HepG2 (cell line): ENCODE measurements at regions not wholly inside any gene's neighbourhood (a gene's known extent, or its start where the extent isn't known, plus 50 kb on each side); places are given as distances from the start of the nearest gene placed in this dataset.

ENCODE experiments used
- ATAC-seq: fragments of 200-7000 bp; cut with Tn5 transposase; 3 replicates; pipeline ENCODE4 v1.9.1; 2020; ENCODE audit warnings: mild to moderate bottlenecking, moderate library complexity
- BruUV-seq: library from RNA; stranded (reverse); fragments of 400-500 nt; replicated peaks from 2 replicates; lab custom pipeline; 2021; lab: Mats Ljungman, UMichigan
- CTCF ChIA-PET: fragments of 300-600 bp; formaldehyde crosslinking; extraction: SDS; loops from one replicate; lab custom pipeline; 2021; ENCODE audit warnings: low total read pairs, inconsistent platforms, low intra/inter-chr PET ratio; lab: Yijun Ruan, JAX
- POLR2A ChIA-PET: fragments of 350-600 bp; sonication (Branson Sonifier 250); formaldehyde crosslinking; loops from one replicate; lab custom pipeline; 2020; ENCODE audit warnings: antibody characterized with exemption, inconsistent platforms; lab: Yijun Ruan, JAX
- DNase-seq: peaks from one replicate; pipeline ENCODE4 v3.0.0-alpha.2; 2015; ENCODE audit warnings: low spot score
- FAIRE-seq: peaks from 3 replicates; lab custom pipeline; 2011; peaks lifted over from hg19 to GRCh38; lab: Jason Lieb, UNC
- H2AFZ ChIP-seq: one replicate; pipeline ENCODE4 v1.6.1; 2011; ENCODE audit warnings: low read length, inconsistent platforms
- H3K27ac ChIP-seq: fragments of 300-600 bp; 3 replicates; pipeline ENCODE4 v1.8.0; 2011; ENCODE audit warnings: mixed run types, mild to moderate bottlenecking, mixed read lengths, low read length, inconsistent platforms; ENCODE audit not compliant: insufficient read depth; ENCODE audit errors: extremely low read length
- H3K27me3 ChIP-seq, 2 experiments: fragments of 200-600 bp in 1 of 2; 2 replicates in 1 of 2; 3 replicates in 1 of 2; pipeline versions ENCODE4 v1.6.0 to v1.8.0; 2011; ENCODE audit warnings: low read length in 2 of 2, mild to moderate bottlenecking in 2 of 2, moderate library complexity in 2 of 2, inconsistent platforms in 1 of 2; ENCODE audit not compliant: insufficient read depth in 2 of 2, control insufficient read depth in 1 of 2
- H3K36me3 ChIP-seq, 2 experiments: fragments of 200-600 bp in 1 of 2; replicated peaks in 1 of 2; 2 replicates in 1 of 2; 3 replicates in 1 of 2; pipeline versions ENCODE4 v1.5.1 to v1.8.0; 2011; ENCODE audit warnings: low read length in 2 of 2, inconsistent platforms in 1 of 2; ENCODE audit not compliant: insufficient read depth in 2 of 2, control insufficient read depth in 1 of 2
- H3K4me1 ChIP-seq: 2 replicates; pipeline ENCODE4 v1.5.1; 2012; ENCODE audit warnings: low read length, inconsistent platforms; ENCODE audit not compliant: insufficient read depth
- H3K4me2 ChIP-seq: 2 replicates; pipeline ENCODE4 v1.6.0; 2011; ENCODE audit warnings: low read depth, low read length, inconsistent platforms
- H3K4me3 ChIP-seq, 3 experiments: fragments of 200-600 bp in 1 of 3; sonication (generic), shearing (Covaris generic) in 1 of 3; replicated peaks in 1 of 3; 2 replicates each; pipeline ENCODE4 v1.5.1; 2011 to 2016; ENCODE audit warnings: low read length in 3 of 3, inconsistent platforms in 2 of 3, low read depth in 2 of 3, mild to moderate bottlenecking in 2 of 3, control low read depth in 1 of 3, mixed read lengths in 1 of 3; ENCODE audit not compliant: insufficient read depth in 1 of 3
- H3K79me2 ChIP-seq: one replicate; pipeline ENCODE4 v1.6.1; 2011; ENCODE audit warnings: low read length, inconsistent platforms; ENCODE audit not compliant: insufficient read depth
- H3K9ac ChIP-seq: 2 replicates; pipeline ENCODE4 v1.6.0; 2011; ENCODE audit warnings: mild to moderate bottlenecking, low read depth, low read length, inconsistent platforms; ENCODE audit not compliant: insufficient read depth
- H3K9me3 ChIP-seq: 2 replicates; pipeline ENCODE4 v1.5.1; 2012; ENCODE audit warnings: mild to moderate bottlenecking, low read length
- H4K20me1 ChIP-seq: 2 replicates; pipeline ENCODE4 v1.6.0; 2011; ENCODE audit warnings: inconsistent platforms, mild to moderate bottlenecking, low read length, moderate library complexity; ENCODE audit not compliant: insufficient read depth
- ARNT2 ChIP-seq: sonication (generic); formaldehyde crosslinking; IDR thresholded peaks from 2 replicates; pipeline ENCODE4 v1.8.0; 2022; ENCODE audit warnings: mild to moderate bottlenecking, low read depth, missing genetic modification reagents, moderate library complexity
- FOXK1 ChIP-seq: sonication (generic); formaldehyde crosslinking; IDR thresholded peaks from 2 replicates; pipeline ENCODE4 v1.4.0; 2020; ENCODE audit warnings: low read depth, missing genetic modification reagents, borderline replicate concordance
- HOXA9 ChIP-seq: sonication (generic); formaldehyde crosslinking; IDR thresholded peaks from 2 replicates; pipeline ENCODE4 v1.8.1; 2022; ENCODE audit warnings: missing genetic modification reagents, mild to moderate bottlenecking, moderate library complexity, borderline replicate concordance
- SKI ChIP-seq: fragments of 450-650 bp; IDR thresholded peaks from one replicate; pipeline ENCODE4 v1.6.1; 2018; ENCODE audit warnings: mild to moderate bottlenecking; ENCODE audit not compliant: partially characterized antibody
- ZNF607 ChIP-seq: sonication (generic); formaldehyde crosslinking; IDR thresholded peaks from 2 replicates; pipeline ENCODE4 v1.5.1; 2020; ENCODE audit warnings: missing genetic modification reagents, mild to moderate bottlenecking, borderline replicate concordance
- ZNF616 ChIP-seq: sonication (generic); formaldehyde crosslinking; IDR thresholded peaks from 2 replicates; pipeline ENCODE4 v1.5.0; 2020; ENCODE audit warnings: low read depth, mild to moderate bottlenecking, missing genetic modification reagents
- ZNF619 ChIP-seq: sonication (generic); formaldehyde crosslinking; IDR thresholded peaks from 2 replicates; pipeline ENCODE4 v1.4.0; 2020; ENCODE audit warnings: mild to moderate bottlenecking, missing genetic modification reagents
- ZSCAN21 ChIP-seq: sonication (generic); formaldehyde crosslinking; IDR thresholded peaks from 2 replicates; pipeline ENCODE4 v1.8.0; 2022; ENCODE audit warnings: mild to moderate bottlenecking, missing genetic modification reagents, moderate library complexity, borderline replicate concordance
- ZSCAN9 ChIP-seq: IDR thresholded peaks from 2 replicates; pipeline ENCODE4 v1.6.1; 2016; ENCODE audit warnings: borderline replicate concordance
- WGBS: methylation state at CpG from one replicate; pipeline ENCODE4 v1.1.6; 2017; ENCODE audit warnings: low lambda C conversion rate; 5-methylcytosine and 5-hydroxymethylcytosine counted together
- in situ Hi-C: cut with HindIII; loops from 2 replicates; pipeline ENCODE4 v1.10.0; 2017; ENCODE audit warnings: low pct_unique_long_range_greater_than_20kb; ENCODE audit not compliant: extremely low pct_ligation_motif_present
- intact Hi-C: fragments of 100-400 bp; cut with micrococcal nuclease; formaldehyde crosslinking; loops from one replicate; pipeline ENCODE4 v1.10.0; 2022; ENCODE audit not compliant: unreplicated experiment
- TF ChIP-seq, protein P1 (sequence below): sonication (generic); formaldehyde crosslinking; IDR thresholded peaks from 2 replicates; pipeline ENCODE4 v1.4.0; 2020; ENCODE audit warnings: missing genetic modification reagents
- TF ChIP-seq, protein P2 (sequence below): sonication (generic); formaldehyde crosslinking; IDR thresholded peaks from 2 replicates; pipeline ENCODE4 v1.8.1; 2023; ENCODE audit warnings: mild to moderate bottlenecking, inconsistent platforms, moderate library complexity, missing genetic modification reagents, borderline replicate concordance
- TF ChIP-seq, protein P3 (sequence below): sonication (generic); formaldehyde crosslinking; IDR thresholded peaks from 2 replicates; pipeline ENCODE4 v1.4.0; 2020; ENCODE audit warnings: mild to moderate bottlenecking, missing genetic modification reagents

DNA sequence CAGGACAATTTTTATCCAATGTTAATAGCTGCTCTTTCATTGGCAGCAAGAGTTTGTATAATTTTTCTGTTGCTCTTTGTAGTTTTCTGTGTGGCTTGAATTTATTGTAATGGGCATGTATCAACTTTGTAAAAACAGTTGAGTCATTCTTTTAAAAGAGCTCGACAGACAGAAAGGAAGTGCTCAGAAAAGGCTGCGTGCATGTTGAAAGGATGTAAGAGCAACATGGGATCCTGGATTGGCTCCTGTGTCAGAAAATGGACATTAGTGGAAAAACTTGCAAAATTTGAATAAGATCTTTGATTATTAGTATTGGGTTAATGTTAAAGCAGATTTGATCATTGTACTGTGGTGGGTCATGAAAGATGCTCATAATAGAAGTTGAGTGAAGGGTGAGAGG lies 93.3 kb upstream of the CDC42EP3 start (continued):
- TF ChIP-seq, protein P1, sequence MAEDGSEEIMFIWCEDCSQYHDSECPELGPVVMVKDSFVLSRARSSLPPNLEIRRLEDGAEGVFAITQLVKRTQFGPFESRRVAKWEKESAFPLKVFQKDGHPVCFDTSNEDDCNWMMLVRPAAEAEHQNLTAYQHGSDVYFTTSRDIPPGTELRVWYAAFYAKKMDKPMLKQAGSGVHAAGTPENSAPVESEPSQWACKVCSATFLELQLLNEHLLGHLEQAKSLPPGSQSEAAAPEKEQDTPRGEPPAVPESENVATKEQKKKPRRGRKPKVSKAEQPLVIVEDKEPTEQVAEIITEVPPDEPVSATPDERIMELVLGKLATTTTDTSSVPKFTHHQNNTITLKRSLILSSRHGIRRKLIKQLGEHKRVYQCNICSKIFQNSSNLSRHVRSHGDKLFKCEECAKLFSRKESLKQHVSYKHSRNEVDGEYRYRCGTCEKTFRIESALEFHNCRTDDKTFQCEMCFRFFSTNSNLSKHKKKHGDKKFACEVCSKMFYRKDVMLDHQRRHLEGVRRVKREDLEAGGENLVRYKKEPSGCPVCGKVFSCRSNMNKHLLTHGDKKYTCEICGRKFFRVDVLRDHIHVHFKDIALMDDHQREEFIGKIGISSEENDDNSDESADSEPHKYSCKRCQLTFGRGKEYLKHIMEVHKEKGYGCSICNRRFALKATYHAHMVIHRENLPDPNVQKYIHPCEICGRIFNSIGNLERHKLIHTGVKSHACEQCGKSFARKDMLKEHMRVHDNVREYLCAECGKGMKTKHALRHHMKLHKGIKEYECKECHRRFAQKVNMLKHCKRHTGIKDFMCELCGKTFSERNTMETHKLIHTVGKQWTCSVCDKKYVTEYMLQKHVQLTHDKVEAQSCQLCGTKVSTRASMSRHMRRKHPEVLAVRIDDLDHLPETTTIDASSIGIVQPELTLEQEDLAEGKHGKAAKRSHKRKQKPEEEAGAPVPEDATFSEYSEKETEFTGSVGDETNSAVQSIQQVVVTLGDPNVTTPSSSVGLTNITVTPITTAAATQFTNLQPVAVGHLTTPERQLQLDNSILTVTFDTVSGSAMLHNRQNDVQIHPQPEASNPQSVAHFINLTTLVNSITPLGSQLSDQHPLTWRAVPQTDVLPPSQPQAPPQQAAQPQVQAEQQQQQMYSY (CRISPR knock-in tag), result no peak
- TF ChIP-seq ZNF619 (CRISPR knock-in tag), result no peak

DNA sequence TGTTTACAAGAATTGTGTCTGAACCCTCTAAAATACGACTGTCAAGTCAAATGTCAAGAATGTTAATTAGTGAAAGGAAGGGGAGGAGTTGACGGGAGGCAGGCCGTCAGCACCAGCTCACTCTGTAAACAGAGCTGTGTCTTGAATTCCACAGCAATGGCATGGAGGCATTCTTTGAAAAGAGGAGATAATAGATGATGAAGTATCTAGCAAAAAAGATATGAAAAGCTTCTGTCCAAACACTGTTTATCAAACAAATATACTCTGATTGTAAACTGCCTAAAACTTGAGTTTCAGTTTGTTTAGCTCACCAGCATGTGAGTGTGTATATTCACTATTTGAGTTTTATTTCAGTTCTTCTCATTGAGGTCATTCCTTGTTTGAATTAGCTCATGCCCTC lies 94.7 kb upstream of the CDC42EP3 start:
- 1% methylated on average over 3 of the region's 3 CpGs for WGBS
- in situ Hi-C loops, result no loop called here
- ChIA-PET CTCF (no interaction called here), POLR2A (interaction anchor here (0.5 kb wide), 1 partner anchor 446 kb away, joined by 5 read pairs; no protein-coding TSS in a partner anchor)
- Histone ChIP-seq H3K79me2 (no peaks in the 10 kb centered on the region), H3K27ac (no peak overlapping the region), H3K9ac (no peak overlapping the region), H3K4me1 (no peaks in the 10 kb centered on the region), H3K9me3 (no peaks in the 10 kb centered on the region), H4K20me1 (no peaks in the 10 kb centered on the region), H3K27me3 (no peaks in the 10 kb centered on the region; a peak in 1 of 5 replicates), H2AFZ (no peak overlapping the region), H3K36me3 (no peaks in the 10 kb centered on the region), H3K4me3 (no peak overlapping the region), H3K4me2 (no peak overlapping the region)
- ATAC-seq (no peak), FAIRE-seq (no peak), DNase-seq (no peak)
- BruUV-seq, result no TSS peak
- intact Hi-C loops, result no loop called here
- TF ChIP-seq ZNF607 (no peak), ARNT2 (CRISPR knock-in tag) (no peak), FOXK1 (CRISPR knock-in tag) (no peak), ZSCAN21 (CRISPR knock-in tag) (no peak), ZNF616 (CRISPR knock-in tag) (no peak), SKI (no peak), HOXA9 (CRISPR knock-in tag) (no peak), ZSCAN9 (CRISPR knock-in tag) (no peak)
- TF ChIP-seq, protein P2, sequence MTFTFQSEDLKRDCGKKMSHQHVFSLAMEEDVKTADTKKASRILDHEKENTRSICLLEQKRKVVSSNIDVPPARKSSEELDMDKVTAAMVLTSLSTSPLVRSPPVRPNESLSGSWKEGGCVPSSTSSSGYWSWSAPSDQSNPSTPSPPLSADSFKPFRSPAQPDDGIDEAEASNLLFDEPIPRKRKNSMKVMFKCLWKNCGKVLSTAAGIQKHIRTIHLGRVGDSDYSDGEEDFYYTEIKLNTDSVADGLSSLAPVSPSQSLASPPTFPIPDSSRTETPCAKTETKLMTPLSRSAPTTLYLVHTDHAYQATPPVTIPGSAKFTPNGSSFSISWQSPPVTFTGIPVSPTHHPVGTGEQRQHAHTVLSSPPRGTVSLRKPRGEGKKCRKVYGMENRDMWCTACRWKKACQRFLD, result no peak
- TF ChIP-seq, protein P3, sequence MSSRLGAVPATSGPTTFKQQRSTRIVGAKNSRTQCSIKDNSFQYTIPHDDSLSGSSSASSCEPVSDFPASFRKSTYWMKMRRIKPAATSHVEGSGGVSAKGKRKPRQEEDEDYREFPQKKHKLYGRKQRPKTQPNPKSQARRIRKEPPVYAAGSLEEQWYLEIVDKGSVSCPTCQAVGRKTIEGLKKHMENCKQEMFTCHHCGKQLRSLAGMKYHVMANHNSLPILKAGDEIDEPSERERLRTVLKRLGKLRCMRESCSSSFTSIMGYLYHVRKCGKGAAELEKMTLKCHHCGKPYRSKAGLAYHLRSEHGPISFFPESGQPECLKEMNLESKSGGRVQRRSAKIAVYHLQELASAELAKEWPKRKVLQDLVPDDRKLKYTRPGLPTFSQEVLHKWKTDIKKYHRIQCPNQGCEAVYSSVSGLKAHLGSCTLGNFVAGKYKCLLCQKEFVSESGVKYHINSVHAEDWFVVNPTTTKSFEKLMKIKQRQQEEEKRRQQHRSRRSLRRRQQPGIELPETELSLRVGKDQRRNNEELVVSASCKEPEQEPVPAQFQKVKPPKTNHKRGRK, result no peak
